ENCODE measurements at regions not wholly inside any gene's neighbourhood (a gene's known extent, or its start where the extent isn't known, plus 50 kb on each side); places are given as distances from the start of the nearest gene placed in this dataset.

DNA sequence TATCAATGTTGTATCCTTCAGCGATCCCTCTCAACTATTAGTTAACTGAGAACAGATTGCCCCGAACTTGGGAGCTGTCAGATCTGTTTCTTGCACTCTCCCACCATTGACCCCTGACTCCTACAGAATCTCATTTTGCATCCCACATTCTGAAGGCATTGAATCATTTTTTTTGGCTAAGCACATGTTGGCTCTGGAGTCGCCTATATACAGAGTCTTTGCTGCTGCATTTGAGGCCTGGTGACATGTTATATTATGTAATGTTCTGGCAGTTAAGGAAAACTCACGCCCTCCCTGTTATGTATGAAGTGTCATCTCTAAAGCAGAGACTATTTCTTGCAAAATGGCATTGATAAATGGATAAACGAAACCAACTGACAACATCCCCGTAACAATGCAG, 159.2 kb upstream of the ITGB1 start (continued):
- TF ChIP-seq ZNF396 (CRISPR knock-in tag; IDR thresholded peaks at IDR 0.05; ENCODE audit: borderline replicate concordance) (no peak), ZNF232 (CRISPR knock-in tag; IDR thresholded peaks at IDR 0.05) (no peak)

DNA sequence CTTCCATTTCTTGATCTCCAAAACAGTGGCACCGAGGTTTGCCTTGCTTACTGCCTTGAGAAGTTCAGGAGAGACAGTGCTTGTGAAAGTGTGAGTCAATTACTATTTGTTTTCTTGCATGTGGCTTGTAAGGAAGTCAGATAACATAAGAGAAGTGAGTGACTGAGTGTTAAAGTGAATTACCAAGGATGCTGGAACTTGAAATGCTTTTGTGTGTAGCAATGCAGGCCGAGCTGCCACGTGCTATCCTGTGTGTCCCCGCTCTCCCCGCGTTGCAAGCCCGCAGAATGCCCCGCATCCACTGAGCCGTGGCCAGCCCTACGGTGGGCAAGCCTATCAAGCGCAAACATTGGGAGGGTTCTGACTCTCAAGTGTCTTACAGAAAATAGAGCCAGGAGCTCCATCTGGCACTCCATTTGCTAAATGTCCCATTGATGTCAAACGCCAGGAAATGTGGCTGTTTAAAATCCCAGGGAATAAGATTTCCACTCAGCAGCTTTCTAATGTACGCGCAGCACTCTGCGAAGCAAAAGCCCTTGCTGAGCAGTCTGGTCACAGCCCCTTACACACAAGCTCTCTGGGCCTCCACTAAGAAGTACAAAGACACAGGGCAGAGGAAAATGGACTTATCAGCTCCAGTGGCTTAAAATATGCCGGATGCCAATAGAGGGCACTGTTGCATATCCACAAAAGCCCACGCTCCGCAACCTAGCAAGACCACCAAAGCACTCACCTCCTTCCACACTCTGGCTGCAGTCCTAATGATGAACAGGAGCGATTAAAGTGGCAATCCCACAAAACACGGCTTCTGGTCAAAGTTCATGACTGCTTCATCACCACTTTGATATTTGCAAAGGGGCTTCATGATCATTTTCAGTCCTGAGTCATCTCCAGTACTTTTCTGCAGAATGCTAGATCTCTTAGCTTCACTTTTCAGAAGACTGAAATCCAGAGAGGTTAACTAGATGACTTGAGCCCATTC, 158.0 kb upstream of the ITGB1 start:
- ChIA-PET POLR2A (interaction anchor here (1.1 kb wide), 1 partner anchor 13 kb away, joined by 3 read pairs; no protein-coding TSS in a partner anchor), CTCF (interaction anchor here (0.5 to 1.9 kb wide), 41 partner anchors 9 to 219 kb away, joined by 3 to 25 read pairs (median 4); partner anchors contain the start of gene NRP1)
- TF ChIP-seq, protein P1, sequence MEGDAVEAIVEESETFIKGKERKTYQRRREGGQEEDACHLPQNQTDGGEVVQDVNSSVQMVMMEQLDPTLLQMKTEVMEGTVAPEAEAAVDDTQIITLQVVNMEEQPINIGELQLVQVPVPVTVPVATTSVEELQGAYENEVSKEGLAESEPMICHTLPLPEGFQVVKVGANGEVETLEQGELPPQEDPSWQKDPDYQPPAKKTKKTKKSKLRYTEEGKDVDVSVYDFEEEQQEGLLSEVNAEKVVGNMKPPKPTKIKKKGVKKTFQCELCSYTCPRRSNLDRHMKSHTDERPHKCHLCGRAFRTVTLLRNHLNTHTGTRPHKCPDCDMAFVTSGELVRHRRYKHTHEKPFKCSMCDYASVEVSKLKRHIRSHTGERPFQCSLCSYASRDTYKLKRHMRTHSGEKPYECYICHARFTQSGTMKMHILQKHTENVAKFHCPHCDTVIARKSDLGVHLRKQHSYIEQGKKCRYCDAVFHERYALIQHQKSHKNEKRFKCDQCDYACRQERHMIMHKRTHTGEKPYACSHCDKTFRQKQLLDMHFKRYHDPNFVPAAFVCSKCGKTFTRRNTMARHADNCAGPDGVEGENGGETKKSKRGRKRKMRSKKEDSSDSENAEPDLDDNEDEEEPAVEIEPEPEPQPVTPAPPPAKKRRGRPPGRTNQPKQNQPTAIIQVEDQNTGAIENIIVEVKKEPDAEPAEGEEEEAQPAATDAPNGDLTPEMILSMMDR (IDR thresholded peaks at IDR 0.05) = peak; percentile 38; the same call in 1 of the 2 replicates
- TF ChIP-seq, protein P2, sequence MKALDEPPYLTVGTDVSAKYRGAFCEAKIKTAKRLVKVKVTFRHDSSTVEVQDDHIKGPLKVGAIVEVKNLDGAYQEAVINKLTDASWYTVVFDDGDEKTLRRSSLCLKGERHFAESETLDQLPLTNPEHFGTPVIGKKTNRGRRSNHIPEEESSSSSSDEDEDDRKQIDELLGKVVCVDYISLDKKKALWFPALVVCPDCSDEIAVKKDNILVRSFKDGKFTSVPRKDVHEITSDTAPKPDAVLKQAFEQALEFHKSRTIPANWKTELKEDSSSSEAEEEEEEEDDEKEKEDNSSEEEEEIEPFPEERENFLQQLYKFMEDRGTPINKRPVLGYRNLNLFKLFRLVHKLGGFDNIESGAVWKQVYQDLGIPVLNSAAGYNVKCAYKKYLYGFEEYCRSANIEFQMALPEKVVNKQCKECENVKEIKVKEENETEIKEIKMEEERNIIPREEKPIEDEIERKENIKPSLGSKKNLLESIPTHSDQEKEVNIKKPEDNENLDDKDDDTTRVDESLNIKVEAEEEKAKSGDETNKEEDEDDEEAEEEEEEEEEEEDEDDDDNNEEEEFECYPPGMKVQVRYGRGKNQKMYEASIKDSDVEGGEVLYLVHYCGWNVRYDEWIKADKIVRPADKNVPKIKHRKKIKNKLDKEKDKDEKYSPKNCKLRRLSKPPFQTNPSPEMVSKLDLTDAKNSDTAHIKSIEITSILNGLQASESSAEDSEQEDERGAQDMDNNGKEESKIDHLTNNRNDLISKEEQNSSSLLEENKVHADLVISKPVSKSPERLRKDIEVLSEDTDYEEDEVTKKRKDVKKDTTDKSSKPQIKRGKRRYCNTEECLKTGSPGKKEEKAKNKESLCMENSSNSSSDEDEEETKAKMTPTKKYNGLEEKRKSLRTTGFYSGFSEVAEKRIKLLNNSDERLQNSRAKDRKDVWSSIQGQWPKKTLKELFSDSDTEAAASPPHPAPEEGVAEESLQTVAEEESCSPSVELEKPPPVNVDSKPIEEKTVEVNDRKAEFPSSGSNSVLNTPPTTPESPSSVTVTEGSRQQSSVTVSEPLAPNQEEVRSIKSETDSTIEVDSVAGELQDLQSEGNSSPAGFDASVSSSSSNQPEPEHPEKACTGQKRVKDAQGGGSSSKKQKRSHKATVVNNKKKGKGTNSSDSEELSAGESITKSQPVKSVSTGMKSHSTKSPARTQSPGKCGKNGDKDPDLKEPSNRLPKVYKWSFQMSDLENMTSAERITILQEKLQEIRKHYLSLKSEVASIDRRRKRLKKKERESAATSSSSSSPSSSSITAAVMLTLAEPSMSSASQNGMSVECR (CRISPR knock-in tag; IDR thresholded peaks at IDR 0.05; ENCODE audit: borderline replicate concordance) = no peak
- no peaks in the 10 kb centered on the region for H3K36me3 Mint-ChIP-seq
- H3K9me3 Mint-ChIP-seq = no peaks in the 10 kb centered on the region
- H3K4me3 Mint-ChIP-seq = no peak overlapping the region
- DNase-seq (ENCODE audit: low spot score) = peak; percentile 54
- peaks cover 15% of the 10 kb centered on the region for H3K4me1 Mint-ChIP-seq
- H3K27ac Mint-ChIP-seq = no peak overlapping the region
- ATAC-seq = peak; percentile 84
- H3K27me3 Mint-ChIP-seq (ENCODE audit: low read depth) = no peaks in the 10 kb centered on the region

DNA sequence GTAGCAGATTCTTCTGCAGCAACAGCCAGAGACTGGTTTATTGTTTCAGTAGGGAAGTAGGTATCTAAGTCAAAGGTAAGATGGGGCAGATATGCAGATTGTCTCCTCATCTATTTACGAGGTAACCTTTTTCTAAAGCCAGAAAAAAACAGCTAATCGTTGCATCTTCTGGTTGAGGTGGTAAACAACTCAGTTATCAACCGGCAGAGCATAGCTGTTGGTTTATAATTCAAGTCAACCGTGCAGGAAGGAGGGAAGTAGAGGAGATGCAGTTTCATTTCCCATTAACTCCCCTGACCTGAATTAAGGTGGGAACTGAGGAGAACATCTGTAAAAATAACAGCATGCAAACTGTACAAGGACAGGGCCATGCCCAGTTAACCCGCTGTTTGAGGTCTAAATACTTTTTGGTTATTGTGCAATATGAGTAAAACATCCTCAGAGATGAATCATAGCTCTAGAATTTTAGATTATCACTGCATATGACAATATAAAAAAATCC, 156.5 kb upstream of the ITGB1 start:
- Mint-ChIP-seq H3K4me1 (peaks cover 28% of the 10 kb centered on the region), H3K27me3 (ENCODE audit: low read depth) (no peaks in the 10 kb centered on the region), H3K9me3 (no peaks in the 10 kb centered on the region), H3K27ac (no peak overlapping the region), H3K36me3 (no peaks in the 10 kb centered on the region), H3K4me3 (no peak overlapping the region)
- POLR2A ChIA-PET = no interaction called here
- no peak for DNase-seq (ENCODE audit: low spot score)
- TF ChIP-seq ZNF138 (CRISPR knock-in tag; conservative IDR thresholded peaks at IDR 0.05) (no peak), PRRX2 (CRISPR knock-in tag; IDR thresholded peaks at IDR 0.05) (no peak), NFATC4 (CRISPR knock-in tag; IDR thresholded peaks at IDR 0.05) (no peak), ELF4 (CRISPR knock-in tag; IDR thresholded peaks at IDR 0.05; ENCODE audit: low read depth) (no peak), JAZF1 (CRISPR knock-in tag; IDR thresholded peaks at IDR 0.05) (no peak), ZNF263 (CRISPR knock-in tag; IDR thresholded peaks at IDR 0.05; ENCODE audit: low read depth) (no peak), ZNF121 (CRISPR knock-in tag; IDR thresholded peaks at IDR 0.05) (no peak), FOXJ3 (CRISPR knock-in tag; IDR thresholded peaks at IDR 0.05; ENCODE audit: borderline replicate concordance) (no peak), RORB (CRISPR knock-in tag; IDR thresholded peaks at IDR 0.05) (no peak)
- TF ChIP-seq, protein P3, sequence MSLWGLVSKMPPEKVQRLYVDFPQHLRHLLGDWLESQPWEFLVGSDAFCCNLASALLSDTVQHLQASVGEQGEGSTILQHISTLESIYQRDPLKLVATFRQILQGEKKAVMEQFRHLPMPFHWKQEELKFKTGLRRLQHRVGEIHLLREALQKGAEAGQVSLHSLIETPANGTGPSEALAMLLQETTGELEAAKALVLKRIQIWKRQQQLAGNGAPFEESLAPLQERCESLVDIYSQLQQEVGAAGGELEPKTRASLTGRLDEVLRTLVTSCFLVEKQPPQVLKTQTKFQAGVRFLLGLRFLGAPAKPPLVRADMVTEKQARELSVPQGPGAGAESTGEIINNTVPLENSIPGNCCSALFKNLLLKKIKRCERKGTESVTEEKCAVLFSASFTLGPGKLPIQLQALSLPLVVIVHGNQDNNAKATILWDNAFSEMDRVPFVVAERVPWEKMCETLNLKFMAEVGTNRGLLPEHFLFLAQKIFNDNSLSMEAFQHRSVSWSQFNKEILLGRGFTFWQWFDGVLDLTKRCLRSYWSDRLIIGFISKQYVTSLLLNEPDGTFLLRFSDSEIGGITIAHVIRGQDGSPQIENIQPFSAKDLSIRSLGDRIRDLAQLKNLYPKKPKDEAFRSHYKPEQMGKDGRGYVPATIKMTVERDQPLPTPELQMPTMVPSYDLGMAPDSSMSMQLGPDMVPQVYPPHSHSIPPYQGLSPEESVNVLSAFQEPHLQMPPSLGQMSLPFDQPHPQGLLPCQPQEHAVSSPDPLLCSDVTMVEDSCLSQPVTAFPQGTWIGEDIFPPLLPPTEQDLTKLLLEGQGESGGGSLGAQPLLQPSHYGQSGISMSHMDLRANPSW (CRISPR knock-in tag; conservative IDR thresholded peaks at IDR 0.05; ENCODE audit: low read depth) = no peak
- TF ChIP-seq, protein P4, sequence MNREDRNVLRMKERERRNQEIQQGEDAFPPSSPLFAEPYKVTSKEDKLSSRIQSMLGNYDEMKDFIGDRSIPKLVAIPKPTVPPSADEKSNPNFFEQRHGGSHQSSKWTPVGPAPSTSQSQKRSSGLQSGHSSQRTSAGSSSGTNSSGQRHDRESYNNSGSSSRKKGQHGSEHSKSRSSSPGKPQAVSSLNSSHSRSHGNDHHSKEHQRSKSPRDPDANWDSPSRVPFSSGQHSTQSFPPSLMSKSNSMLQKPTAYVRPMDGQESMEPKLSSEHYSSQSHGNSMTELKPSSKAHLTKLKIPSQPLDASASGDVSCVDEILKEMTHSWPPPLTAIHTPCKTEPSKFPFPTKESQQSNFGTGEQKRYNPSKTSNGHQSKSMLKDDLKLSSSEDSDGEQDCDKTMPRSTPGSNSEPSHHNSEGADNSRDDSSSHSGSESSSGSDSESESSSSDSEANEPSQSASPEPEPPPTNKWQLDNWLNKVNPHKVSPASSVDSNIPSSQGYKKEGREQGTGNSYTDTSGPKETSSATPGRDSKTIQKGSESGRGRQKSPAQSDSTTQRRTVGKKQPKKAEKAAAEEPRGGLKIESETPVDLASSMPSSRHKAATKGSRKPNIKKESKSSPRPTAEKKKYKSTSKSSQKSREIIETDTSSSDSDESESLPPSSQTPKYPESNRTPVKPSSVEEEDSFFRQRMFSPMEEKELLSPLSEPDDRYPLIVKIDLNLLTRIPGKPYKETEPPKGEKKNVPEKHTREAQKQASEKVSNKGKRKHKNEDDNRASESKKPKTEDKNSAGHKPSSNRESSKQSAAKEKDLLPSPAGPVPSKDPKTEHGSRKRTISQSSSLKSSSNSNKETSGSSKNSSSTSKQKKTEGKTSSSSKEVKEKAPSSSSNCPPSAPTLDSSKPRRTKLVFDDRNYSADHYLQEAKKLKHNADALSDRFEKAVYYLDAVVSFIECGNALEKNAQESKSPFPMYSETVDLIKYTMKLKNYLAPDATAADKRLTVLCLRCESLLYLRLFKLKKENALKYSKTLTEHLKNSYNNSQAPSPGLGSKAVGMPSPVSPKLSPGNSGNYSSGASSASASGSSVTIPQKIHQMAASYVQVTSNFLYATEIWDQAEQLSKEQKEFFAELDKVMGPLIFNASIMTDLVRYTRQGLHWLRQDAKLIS (CRISPR knock-in tag; IDR thresholded peaks at IDR 0.05; ENCODE audit: borderline replicate concordance) = no peak
- TF ChIP-seq, protein P5, sequence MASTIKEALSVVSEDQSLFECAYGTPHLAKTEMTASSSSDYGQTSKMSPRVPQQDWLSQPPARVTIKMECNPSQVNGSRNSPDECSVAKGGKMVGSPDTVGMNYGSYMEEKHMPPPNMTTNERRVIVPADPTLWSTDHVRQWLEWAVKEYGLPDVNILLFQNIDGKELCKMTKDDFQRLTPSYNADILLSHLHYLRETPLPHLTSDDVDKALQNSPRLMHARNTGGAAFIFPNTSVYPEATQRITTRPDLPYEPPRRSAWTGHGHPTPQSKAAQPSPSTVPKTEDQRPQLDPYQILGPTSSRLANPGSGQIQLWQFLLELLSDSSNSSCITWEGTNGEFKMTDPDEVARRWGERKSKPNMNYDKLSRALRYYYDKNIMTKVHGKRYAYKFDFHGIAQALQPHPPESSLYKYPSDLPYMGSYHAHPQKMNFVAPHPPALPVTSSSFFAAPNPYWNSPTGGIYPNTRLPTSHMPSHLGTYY (CRISPR knock-in tag; IDR thresholded peaks at IDR 0.05) = no peak
- ATAC-seq = no peak
- CTCF ChIA-PET = interaction anchor here (0.6 kb wide), 1 partner anchor 975 kb away, joined by 4 read pairs; no protein-coding TSS in a partner anchor

Data from WTC11 (cell line).